Bronchial epithelial cell (primary cell): ENCODE measurements at regions not wholly inside any gene's neighbourhood (a gene's known extent, or its start where the extent isn't known, plus 50 kb on each side); places are given as distances from the start of the nearest gene placed in this dataset.

ENCODE experiments used
- DNase-seq: peaks from one replicate; pipeline ENCODE4 v3.0.0-alpha.2; 2010; ENCODE audit warnings: low read depth
- FAIRE-seq: peaks from 2 replicates; lab custom pipeline; 2011; peaks lifted over from hg19 to GRCh38; lab: Jason Lieb, UNC
- H3K27me3 ChIP-seq: 2 replicates; pipeline ENCODE4 v1.5.1; 2011; ENCODE audit warnings: low read length; ENCODE audit not compliant: control insufficient read depth, insufficient read depth
- H3K36me3 ChIP-seq: 2 replicates; pipeline ENCODE4 v1.5.1; 2011; ENCODE audit warnings: low read length; ENCODE audit not compliant: control insufficient read depth, insufficient read depth
- H3K4me3 ChIP-seq: 2 replicates; pipeline ENCODE4 v1.5.1; 2011; ENCODE audit warnings: mild to moderate bottlenecking, low read depth, low read length, control low read depth
- CTCF ChIP-seq: IDR thresholded peaks from 2 replicates; pipeline ENCODE4 v1.5.1; 2011; ENCODE audit warnings: mild to moderate bottlenecking, moderate library complexity, low read length, control low read depth, inconsistent platforms; ENCODE audit not compliant: insufficient read depth, severe bottlenecking

GRCh38 chr3:22981861-22982260 lies 221.3 kb upstream of the UBE2E2 start:
- H3K27me3 ChIP-seq: peaks cover 2% of the 10 kb centered on the region
- H3K36me3 ChIP-seq: no peaks in the 10 kb centered on the region
- DNase-seq (no peak), FAIRE-seq (no peak)
- no peak overlapping the region for H3K4me3 ChIP-seq
- no peak for TF ChIP-seq CTCF

- no peaks in the 10 kb centered on the region for H3K27me3 ChIP-seq
- H3K4me3 ChIP-seq: no peak overlapping the region
- FAIRE-seq: no peak
- DNase-seq: no peak
- no peak for TF ChIP-seq CTCF
- no peaks in the 10 kb centered on the region for H3K36me3 ChIP-seq
These were observed 220.0 kb upstream of the UBE2E2 start for GRCh38 chr3:22982981-22983587.

- FAIRE-seq (no peak), DNase-seq (no peak)
- Histone ChIP-seq H3K4me3 (no peak overlapping the region), H3K27me3 (peaks cover 2% of the 10 kb centered on the region), H3K36me3 (no peaks in the 10 kb centered on the region)
- no peak for TF ChIP-seq CTCF
These were observed 216.2 kb upstream of the UBE2E2 start for GRCh38 chr3:22986958-22987357.

GRCh38 chr3:22988566-22988965 lies 214.6 kb upstream of the UBE2E2 start:
- FAIRE-seq (no peak), DNase-seq (no peak)
- no peak overlapping the region for H3K4me3 ChIP-seq
- H3K36me3 ChIP-seq: no peaks in the 10 kb centered on the region
- TF ChIP-seq CTCF: no peak
- peaks cover 2% of the 10 kb centered on the region for H3K27me3 ChIP-seq

GRCh38 chr3:22989716-22990115 lies 213.4 kb upstream of the UBE2E2 start:
- TF ChIP-seq CTCF: no peak
- DNase-seq (no peak), FAIRE-seq (no peak)
- Histone ChIP-seq H3K27me3 (peaks cover 2% of the 10 kb centered on the region), H3K4me3 (no peak overlapping the region), H3K36me3 (no peaks in the 10 kb centered on the region)
